Prostate gland (tissue), 2 donors: ENCODE measurements at regions not wholly inside any gene's neighbourhood (a gene's known extent, or its start where the extent isn't known, plus 50 kb on each side); places are given as distances from the start of the nearest gene placed in this dataset.
A peak's percentile ranks its signal among the peaks of the same experiment; 100 is the strongest.

ENCODE experiments used
- DNase-seq: peaks from one replicate; pipeline ENCODE4 v3.0.0-alpha.2; 2019; ENCODE audit warnings: low spot score
- H3K27ac ChIP-seq, 2 donors: fragments of 200-600 bp; sonication (generic); 2 replicates each; pipeline ENCODE4 v1.5.1; 2017 to 2019
- H3K27me3 ChIP-seq: fragments of 200-600 bp; sonication (generic); replicated peaks from 2 replicates; pipeline ENCODE4 v1.5.1; 2019; ENCODE audit not compliant: insufficient read depth
- H3K36me3 ChIP-seq, 2 donors: fragments of 200-600 bp; sonication (generic); 1 replicate in 1 of 2; 2 replicates in 1 of 2; pipeline versions ENCODE4 v1.5.1 to v1.8.1; 2017 to 2019
- H3K4me1 ChIP-seq: fragments of 200-600 bp; sonication (generic); replicated peaks from 2 replicates; pipeline ENCODE4 v1.5.1; 2019
- H3K4me3 ChIP-seq, 2 donors: fragments of 200-600 bp; sonication (generic); 2 replicates each; pipeline ENCODE4 v1.5.1; 2017 to 2019
- H3K9me3 ChIP-seq: fragments of 200-600 bp; sonication (generic); 2 replicates; pipeline ENCODE4 v1.5.1; 2017
- CTCF ChIP-seq, 4 experiments: fragments of 200-600 bp in 2 of 4; fragments of 450-650 bp in 2 of 4; sonication (generic) in 2 of 4; IDR thresholded peaks; 1 replicate in 3 of 4; 2 replicates in 1 of 4; pipeline ENCODE4 v1.5.1; 2016 to 2019; ENCODE audit warnings: antibody characterized with exemption in 4 of 4, mild to moderate bottlenecking in 2 of 4, moderate library complexity in 2 of 4
- POLR2A ChIP-seq: fragments of 450-650 bp; IDR thresholded peaks from one replicate; pipeline ENCODE4 v1.6.1; 2016; ENCODE audit warnings: antibody characterized with exemption, mild to moderate bottlenecking
- POLR2AphosphoS5 ChIP-seq: sonication (generic); formaldehyde crosslinking; IDR thresholded peaks from one replicate; pipeline ENCODE4 v1.6.1; 2017; ENCODE audit warnings: antibody characterized with exemption
- WGBS: methylation state at CpG from one replicate; pipeline ENCODE4 v1.1.5; 2018; 5-methylcytosine and 5-hydroxymethylcytosine counted together
- intact Hi-C: fragments of 100-400 bp; cut with DNase I; formaldehyde crosslinking; loops from one replicate; pipeline ENCODE4 v1.14.2; 2022

DNA sequence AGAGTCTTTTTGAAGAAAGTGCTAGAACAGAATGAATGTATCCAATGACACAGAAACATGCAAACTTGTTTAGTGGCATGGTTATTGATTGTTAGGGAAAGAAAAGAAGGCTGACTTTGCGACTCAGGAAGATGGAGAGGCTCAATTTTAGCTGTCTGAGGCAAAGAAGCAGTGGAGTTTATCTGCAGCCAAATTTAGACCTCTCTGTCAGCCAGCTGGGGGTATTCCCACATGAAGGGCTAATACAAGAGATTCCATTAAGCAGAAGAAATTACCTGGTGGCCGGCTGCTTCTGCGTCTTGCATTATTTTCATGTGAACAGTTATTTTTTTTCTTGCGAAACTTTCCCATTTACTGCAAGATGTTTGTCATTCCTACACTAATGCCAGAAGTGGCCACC, 240.2 kb upstream of the NBEA start:
- Histone ChIP-seq H3K27ac (no peak overlapping the region), H3K36me3 (no peaks in the 10 kb centered on the region), H3K27me3 (no peaks in the 10 kb centered on the region), H3K4me1 (no peaks in the 10 kb centered on the region), H3K4me3 (no peak overlapping the region), H3K9me3 (no peaks in the 10 kb centered on the region)
- intact Hi-C loops, result no loop called here
- TF ChIP-seq CTCF (IDR thresholded peaks at IDR 0.05) (no peak), POLR2A (no peak), POLR2AphosphoS5 (no peak)
- WGBS, result 89% methylated on average over 4 of the region's 4 CpGs
- no peak for DNase-seq

GRCh38 chr13:34708566-34709313, 233.3 kb upstream of the NBEA start:
- peak; percentile 35 for TF ChIP-seq POLR2AphosphoS5
- no peak for TF ChIP-seq CTCF (IDR thresholded peaks at IDR 0.05)
- TF ChIP-seq POLR2A, result no peak
- Histone ChIP-seq H3K27me3 (no peaks in the 10 kb centered on the region), H3K4me1 (no peaks in the 10 kb centered on the region), H3K27ac (peak overlapping the region in 1 of 2 donors; percentile 7), H3K4me3 (no peak overlapping the region), H3K9me3 (no peaks in the 10 kb centered on the region), H3K36me3 (no peaks in the 10 kb centered on the region)
- intact Hi-C loops, result no loop called here
- no peak for DNase-seq
- 20% methylated on average over 1 of the region's 1 CpG for WGBS

DNA sequence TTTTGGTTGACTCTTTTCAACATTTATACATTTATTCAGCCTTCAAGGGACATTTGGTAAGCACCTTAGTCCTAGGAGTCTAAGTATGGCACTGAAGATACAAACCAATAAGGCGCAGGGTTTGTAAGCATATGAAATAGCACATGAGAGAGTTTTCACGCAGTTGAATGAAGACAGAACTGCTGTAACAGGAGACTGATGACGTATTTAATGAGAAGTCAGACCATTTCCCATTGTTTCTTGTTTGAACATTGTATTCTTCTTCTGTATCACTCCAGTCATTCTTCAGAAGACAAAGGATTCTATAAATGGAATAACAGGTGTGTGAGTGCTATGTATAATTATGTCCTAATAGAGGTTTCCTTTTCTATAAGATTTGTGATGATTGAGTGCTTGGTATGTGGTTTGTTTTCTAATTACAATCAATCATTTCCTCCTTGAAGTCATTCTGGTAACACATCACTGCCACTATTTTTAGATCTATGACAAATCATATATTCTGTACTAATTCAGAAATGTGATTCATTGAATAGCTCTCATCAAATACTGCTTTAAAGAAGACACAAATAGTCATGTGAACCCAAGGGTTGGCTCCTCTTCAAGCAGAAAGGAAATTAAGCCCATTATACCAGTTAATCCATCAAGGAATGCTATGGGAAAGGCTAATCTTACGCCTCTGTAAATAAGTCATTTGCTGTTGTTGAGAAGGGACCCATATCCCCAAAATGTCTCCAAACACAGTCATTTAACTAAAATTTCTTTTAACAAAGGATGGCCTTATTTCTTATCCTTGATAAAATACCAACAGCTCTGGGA, 222.8 kb upstream of the NBEA start:
- intact Hi-C loops, result no loop called here

GRCh38 chr13:34720618-34721017, 221.5 kb upstream of the NBEA start:
- intact Hi-C loops, result no loop called here
- Histone ChIP-seq H3K4me3 (no peak overlapping the region), H3K36me3 (no peaks in the 10 kb centered on the region), H3K9me3 (no peaks in the 10 kb centered on the region), H3K27me3 (no peaks in the 10 kb centered on the region), H3K4me1 (no peaks in the 10 kb centered on the region), H3K27ac (no peak overlapping the region)
- no peak for TF ChIP-seq POLR2AphosphoS5
- DNase-seq, result no peak
- 39% methylated on average over 2 of the region's 2 CpGs for WGBS

More for the DNA sequence above, 222.8 kb upstream of the NBEA start:
- H3K4me3 ChIP-seq, result no peak overlapping the region
- no peaks in the 10 kb centered on the region for H3K9me3 ChIP-seq
- H3K4me1 ChIP-seq, result no peaks in the 10 kb centered on the region
- H3K27me3 ChIP-seq, result no peaks in the 10 kb centered on the region
- no peak for TF ChIP-seq POLR2A
- TF ChIP-seq POLR2AphosphoS5, result no peak
- no peak for TF ChIP-seq CTCF (IDR thresholded peaks at IDR 0.05)
- no peak for DNase-seq
- H3K36me3 ChIP-seq, result no peaks in the 10 kb centered on the region
- 77% methylated on average over 4 of the region's 4 CpGs for WGBS
- H3K27ac ChIP-seq, result no peak overlapping the region

DNA sequence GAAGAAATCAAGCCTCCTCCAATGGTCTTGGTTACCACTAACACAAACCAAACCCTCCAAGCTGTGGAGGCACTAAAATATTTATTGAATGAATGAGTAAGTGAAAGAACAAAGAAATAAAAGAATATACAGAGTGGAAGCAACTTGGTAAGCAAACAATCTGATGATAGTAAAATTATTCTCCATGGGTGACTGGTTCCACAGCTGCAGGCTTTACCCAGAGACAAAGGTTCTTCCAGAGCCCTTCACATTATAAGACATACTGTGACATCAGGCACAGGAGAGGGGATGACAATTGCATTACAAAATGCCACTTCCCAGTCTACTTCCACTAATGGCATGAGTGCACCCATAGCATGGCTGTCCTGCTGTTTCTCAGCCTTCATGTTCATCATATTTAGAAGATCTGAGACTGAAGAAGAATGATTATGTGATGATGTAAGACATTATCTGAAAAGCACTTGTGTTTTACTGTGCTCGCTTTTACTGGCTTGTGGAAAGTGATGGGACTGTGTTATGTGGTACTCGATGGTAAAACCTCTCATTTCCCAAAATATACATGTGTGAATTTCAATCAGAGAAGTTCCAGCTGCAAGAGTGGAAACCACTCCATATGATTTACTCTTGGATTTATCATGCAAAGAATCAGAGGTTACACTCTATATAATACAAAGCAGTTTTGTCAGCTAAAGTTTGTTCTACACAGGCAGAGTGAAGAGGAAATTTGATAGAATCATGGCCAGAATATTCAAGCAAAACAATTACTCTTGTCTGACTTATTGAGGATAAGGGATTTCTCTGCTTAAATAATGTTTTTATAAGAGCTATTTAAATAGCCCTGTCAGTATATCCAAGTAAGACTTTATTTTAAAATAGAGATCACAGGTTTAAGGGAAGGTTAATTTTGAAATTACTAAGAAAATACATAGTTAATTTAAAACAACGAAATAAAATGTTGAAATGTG, 220.2 kb upstream of the NBEA start:
- DNase-seq, result no peak
- 61% methylated on average over 3 of the region's 3 CpGs for WGBS
- H3K27ac ChIP-seq, result no peak overlapping the region
- TF ChIP-seq POLR2AphosphoS5, result no peak
- no peak for TF ChIP-seq POLR2A
- no peak for TF ChIP-seq CTCF (IDR thresholded peaks at IDR 0.05)
- no peak overlapping the region for H3K4me3 ChIP-seq
- no peaks in the 10 kb centered on the region for H3K9me3 ChIP-seq
- H3K27me3 ChIP-seq, result no peaks in the 10 kb centered on the region
- intact Hi-C loops, result no loop called here
- no peaks in the 10 kb centered on the region for H3K4me1 ChIP-seq
- no peaks in the 10 kb centered on the region for H3K36me3 ChIP-seq
